VCaP (cell line): ENCODE measurements at regions not wholly inside any gene's neighbourhood (a gene's known extent, or its start where the extent isn't known, plus 50 kb on each side); places are given as distances from the start of the nearest gene placed in this dataset.

Source experiments
- H3K27ac ChIP-seq: fragments of 450-650 bp; 2 replicates; pipeline ENCODE4 v1.5.1; 2017
- TF ChIP-seq, protein P1 (sequence below): fragments of 450-650 bp; conservative IDR thresholded peaks from 2 replicates; pipeline ENCODE4 v1.5.1; 2017; ENCODE audit warnings: mild to moderate bottlenecking, moderate library complexity

DNA sequence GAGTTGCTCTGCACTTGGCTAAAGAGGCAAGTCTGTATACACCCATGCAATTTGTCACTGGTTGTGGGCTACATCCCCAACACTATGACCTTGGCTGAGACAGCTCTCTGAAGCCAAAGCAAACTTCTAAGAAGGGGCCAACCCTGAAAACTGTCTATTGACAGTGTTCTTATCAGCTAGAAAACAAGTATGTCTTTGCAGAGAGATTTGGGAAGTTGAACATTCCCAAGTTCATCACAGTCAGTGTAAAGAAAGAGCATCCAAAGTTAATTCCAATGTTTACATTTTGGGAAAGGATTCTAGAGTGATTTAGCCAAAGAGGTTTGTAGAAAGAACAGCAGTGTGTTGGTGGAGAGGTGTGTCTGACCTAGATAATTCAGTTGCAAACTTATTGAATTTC is 711.1 kb upstream of the CHD1 start:
- TF ChIP-seq, protein P1, sequence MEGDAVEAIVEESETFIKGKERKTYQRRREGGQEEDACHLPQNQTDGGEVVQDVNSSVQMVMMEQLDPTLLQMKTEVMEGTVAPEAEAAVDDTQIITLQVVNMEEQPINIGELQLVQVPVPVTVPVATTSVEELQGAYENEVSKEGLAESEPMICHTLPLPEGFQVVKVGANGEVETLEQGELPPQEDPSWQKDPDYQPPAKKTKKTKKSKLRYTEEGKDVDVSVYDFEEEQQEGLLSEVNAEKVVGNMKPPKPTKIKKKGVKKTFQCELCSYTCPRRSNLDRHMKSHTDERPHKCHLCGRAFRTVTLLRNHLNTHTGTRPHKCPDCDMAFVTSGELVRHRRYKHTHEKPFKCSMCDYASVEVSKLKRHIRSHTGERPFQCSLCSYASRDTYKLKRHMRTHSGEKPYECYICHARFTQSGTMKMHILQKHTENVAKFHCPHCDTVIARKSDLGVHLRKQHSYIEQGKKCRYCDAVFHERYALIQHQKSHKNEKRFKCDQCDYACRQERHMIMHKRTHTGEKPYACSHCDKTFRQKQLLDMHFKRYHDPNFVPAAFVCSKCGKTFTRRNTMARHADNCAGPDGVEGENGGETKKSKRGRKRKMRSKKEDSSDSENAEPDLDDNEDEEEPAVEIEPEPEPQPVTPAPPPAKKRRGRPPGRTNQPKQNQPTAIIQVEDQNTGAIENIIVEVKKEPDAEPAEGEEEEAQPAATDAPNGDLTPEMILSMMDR = no peak
- no peak overlapping the region for H3K27ac ChIP-seq

DNA sequence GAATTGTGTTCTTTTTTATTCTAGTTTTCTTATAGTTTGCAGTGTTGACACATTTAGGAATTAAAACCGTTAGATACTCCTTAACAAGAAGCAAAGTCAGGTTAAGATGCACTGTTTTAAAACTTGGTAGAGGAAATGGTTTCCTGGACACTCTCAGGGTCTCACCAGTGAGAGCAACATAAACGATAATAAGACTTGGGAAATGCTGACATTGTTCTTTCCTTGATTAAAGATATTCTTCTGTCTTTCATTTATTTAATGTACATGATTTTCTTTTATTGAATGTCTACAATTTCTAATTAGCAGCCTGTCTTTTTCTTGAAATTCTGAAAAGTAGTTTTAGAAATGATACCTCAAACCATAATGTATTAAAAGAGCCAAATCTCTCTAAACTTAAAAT is 707.9 kb upstream of the CHD1 start:
- no peak overlapping the region for H3K27ac ChIP-seq
- TF ChIP-seq, protein P1 = no peak

DNA sequence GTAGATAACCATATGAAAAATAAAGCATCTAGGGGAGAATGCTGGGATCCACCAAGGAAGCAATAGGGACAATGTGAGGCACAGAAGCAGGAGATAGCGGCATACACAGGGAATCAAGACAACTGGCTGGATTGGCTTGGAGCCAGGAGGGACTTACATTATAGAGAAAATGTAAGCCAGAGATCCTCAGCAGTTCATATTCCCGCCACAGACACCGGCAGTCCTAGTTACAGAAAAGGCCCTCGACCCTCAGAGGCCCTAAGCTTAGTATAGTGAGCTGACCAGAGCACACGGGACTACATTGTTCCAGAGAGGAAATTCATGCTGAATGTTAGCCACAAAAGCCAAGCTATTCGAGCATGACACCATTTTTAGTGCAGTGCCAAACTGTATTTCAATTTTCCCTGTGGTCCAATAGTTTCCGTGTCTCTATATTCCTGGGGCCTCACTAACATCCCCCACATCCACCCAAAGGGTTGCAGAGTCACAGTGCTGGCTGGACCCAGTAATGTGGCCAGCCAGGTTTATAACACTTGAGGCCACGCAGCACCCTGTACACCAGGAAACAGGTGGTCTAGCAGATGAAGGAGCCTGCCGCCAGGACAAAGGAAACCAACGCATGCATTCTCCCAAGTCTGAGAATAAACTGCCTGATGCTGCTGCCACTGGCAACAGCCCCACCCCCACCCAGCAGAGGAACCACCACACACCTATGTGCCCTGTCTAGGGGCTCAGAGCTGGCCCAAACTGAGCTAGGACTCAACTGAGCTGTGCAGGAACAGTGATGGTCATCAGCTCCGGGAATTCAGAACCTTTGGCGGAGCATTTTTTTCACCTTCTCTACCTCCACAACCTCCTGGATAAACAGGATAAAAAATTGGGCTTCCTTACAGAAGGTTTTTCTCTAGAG is 693.2 kb upstream of the CHD1 start:
- TF ChIP-seq, protein P1 = no peak

DNA sequence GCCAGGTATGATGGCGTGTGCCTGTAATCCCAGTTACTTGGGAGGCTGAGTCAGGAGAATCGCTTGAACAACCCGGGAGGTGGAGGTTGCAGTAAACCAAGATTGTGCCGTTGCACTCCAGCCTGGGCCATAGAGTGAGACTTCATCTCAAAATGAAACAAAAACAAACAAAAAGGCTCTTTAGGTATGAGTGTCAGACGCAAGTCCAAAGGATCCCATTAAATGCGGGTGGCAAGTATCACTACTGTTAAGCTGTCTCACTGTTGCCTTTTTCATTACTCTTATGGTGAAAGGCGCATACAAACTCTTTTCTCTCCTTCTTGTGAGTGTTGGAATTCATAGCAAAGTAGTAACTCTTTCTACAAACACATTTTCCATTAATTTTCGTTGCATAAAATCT is 688.5 kb upstream of the CHD1 start:
- no peak overlapping the region for H3K27ac ChIP-seq
- TF ChIP-seq, protein P1 = no peak

More for the DNA sequence above, 693.2 kb upstream of the CHD1 start:
- no peak overlapping the region for H3K27ac ChIP-seq

DNA sequence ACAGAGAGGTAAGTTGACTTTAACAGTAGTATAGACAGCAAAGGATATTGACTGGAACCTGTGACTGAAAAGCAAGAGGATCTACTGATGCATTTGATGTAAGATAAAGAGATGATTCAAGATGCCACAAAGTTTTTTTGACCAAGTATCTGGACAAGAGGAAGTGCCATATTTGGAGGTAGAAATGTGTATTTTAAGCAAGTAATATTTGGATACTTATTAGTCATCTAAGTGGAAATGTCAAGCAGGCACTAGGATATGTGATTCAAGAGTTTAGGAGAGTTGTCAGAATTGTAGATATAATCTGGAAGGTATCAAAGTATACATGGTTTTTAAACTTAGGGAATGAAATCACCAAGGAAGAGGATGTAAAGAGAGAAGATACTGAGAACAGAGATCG is 686.1 kb upstream of the CHD1 start:
- no peak overlapping the region for H3K27ac ChIP-seq
- TF ChIP-seq, protein P1 = no peak

DNA sequence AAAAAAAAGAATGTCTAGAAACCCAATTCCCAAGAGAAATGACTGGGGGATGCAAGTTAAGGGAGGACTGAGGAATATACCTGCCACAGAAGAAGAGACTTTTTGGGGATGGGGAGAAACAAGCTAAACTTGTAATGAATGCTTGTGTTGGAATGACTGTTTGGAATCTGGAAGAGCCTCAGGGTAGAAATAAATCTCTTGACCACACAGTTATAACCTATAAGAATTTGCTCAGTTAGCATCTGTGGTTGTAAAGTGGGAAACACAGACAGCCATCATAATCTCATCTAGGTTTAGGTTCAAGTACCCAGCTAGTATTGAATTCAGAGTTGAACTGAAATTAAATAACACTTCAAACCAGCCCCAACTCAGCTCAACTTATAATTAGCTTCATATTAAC is 678.3 kb upstream of the CHD1 start:
- TF ChIP-seq, protein P1 = no peak
- no peak overlapping the region for H3K27ac ChIP-seq

DNA sequence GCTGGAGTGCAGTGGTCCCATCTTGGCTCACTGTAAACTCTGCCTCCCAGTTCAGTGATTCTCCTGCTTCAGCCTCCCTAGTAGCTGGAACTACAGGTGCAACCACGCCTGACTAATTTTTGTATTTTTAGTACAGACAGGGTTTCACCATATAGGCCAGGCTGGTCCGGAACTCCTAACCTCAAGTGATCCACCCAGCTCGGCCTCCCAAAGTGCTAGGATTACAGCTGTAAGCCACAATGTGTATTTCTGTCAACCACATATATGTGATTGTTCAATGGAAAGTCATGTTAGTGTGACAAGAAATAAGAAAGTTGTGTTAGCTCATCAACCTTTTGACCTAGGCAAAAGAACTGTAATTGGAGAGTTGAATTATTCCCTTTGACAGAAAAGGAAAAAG is 677.1 kb upstream of the CHD1 start:
- TF ChIP-seq, protein P1 = no peak
- no peak overlapping the region for H3K27ac ChIP-seq
